ENCODE measurements at regions not wholly inside any gene's neighbourhood (a gene's known extent, or its start where the extent isn't known, plus 50 kb on each side); places are given as distances from the start of the nearest gene placed in this dataset.

DNA sequence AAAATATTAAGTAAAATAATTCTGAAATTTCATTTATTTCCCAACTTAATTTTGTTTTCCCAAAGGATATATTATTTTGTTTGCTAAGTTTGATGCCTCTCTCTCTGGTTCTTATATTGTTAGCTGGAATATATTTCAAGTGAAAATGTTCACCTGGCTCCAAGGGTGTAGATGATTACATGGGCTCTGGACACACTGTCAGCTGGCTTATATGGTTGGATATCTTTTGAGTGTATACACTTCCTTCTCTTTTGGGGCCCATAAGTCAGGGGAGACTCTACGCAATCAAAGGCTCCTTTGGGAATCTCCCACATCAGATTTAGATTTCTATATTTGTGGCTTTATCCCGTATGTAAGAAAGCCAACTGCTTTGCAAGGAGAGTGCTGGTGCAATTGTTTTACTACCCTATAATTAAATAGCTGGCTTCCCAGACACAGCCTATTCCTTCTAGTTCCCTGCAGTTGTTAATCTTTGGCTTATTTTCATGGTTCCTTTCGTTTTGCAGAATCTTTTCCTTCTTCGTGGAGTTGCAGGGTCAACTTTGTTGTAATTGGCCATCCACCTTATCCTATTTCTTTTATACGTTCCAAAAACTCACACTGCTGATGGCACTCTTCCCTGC lies 225.7 kb downstream of the DPH6 start:
- no peak overlapping the region for H3K4me3 ChIP-seq (ENCODE audit: low read depth, low read length)
- H3K4me1 ChIP-seq: no peaks in the 10 kb centered on the region
- TF ChIP-seq, protein P1, sequence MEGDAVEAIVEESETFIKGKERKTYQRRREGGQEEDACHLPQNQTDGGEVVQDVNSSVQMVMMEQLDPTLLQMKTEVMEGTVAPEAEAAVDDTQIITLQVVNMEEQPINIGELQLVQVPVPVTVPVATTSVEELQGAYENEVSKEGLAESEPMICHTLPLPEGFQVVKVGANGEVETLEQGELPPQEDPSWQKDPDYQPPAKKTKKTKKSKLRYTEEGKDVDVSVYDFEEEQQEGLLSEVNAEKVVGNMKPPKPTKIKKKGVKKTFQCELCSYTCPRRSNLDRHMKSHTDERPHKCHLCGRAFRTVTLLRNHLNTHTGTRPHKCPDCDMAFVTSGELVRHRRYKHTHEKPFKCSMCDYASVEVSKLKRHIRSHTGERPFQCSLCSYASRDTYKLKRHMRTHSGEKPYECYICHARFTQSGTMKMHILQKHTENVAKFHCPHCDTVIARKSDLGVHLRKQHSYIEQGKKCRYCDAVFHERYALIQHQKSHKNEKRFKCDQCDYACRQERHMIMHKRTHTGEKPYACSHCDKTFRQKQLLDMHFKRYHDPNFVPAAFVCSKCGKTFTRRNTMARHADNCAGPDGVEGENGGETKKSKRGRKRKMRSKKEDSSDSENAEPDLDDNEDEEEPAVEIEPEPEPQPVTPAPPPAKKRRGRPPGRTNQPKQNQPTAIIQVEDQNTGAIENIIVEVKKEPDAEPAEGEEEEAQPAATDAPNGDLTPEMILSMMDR (IDR thresholded peaks at IDR 0.05; ENCODE audit: low read depth, low read length): no peak
- no peak for DNase-seq
- H3K36me3 ChIP-seq: no peaks in the 10 kb centered on the region; the same call in none of the 2 replicates
- no peaks in the 10 kb centered on the region for H3K27me3 ChIP-seq
- no peaks in the 10 kb centered on the region for H3K9me3 ChIP-seq

DNA sequence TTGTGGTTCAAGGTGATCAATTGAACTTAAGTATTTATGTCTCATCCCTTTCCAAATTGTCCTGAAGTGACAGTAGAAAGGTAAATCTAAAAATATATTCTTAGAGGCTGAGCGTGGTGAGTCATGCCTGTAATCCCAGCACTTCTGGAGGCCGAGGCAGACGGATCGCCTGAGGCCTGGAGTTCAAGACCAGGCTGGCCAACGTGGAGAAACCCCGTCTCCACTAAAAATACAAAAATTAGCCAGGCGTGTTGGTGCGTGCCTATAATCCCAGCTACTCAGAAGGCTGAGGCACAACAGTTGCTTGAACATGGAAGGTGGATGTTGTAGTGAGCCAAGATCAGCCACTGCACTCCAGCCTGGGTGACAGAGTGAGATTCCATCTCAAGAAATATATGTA lies 226.6 kb downstream of the DPH6 start:
- Histone ChIP-seq H3K9me3 (no peaks in the 10 kb centered on the region), H3K4me3 (ENCODE audit: low read depth, low read length) (no peak overlapping the region), H3K4me1 (no peaks in the 10 kb centered on the region), H3K27me3 (no peaks in the 10 kb centered on the region), H3K36me3 (peaks cover 3% of the 10 kb centered on the region)
- TF ChIP-seq, protein P1 (IDR thresholded peaks at IDR 0.05; ENCODE audit: low read depth, low read length): no peak
- no peak for DNase-seq

DNA sequence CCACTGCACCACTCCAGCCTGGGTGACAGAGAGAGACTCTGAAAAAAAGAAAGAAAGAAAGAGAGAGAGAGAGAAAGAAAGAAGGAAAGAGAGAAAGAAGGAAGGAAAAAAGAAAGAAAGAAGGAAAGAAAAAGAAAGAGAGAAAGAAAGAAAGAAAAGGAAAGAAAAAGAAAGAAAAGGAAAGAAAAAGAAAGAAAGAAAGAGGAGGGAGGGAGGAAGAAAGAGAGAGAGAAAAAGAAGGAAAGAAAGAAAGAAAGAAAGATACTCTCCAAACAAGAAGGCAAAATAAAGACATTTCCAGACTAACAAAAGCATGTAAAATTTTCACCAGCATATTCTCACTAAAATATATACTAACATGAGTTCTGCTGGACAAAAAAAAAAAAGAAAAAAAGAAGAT lies 228.7 kb downstream of the DPH6 start:
- no peaks in the 10 kb centered on the region for H3K27me3 ChIP-seq
- H3K9me3 ChIP-seq: no peaks in the 10 kb centered on the region
- H3K4me1 ChIP-seq: peaks cover 3% of the 10 kb centered on the region; the same call in 1 of the 2 replicates
- no peak overlapping the region for H3K4me3 ChIP-seq (ENCODE audit: low read depth, low read length)
- TF ChIP-seq, protein P1 (IDR thresholded peaks at IDR 0.05; ENCODE audit: low read depth, low read length): no peak
- peaks cover 3% of the 10 kb centered on the region for H3K36me3 ChIP-seq
- DNase-seq: no peak

DNA sequence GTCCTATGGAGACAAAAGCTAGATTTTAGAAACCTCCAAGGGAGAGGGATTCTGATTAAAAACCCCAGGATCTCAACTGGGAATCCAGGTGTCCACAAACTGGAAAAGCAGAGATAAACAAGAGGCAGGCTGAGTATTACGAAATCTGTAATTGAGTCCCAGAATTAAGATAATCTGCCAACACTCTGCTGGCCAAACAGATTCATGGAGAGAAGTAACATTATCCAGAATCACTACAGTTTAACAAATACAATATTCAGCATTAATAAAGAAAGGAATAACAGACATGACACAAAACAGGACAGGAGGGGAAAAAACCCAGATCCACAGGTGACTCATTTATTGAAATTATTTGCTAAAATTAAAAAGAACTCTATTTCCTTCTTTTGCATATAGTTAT lies 227.2 kb upstream of the NANOGP8 start:
- Histone ChIP-seq H3K36me3 (peaks cover 3% of the 10 kb centered on the region), H3K27me3 (no peaks in the 10 kb centered on the region), H3K9me3 (no peaks in the 10 kb centered on the region), H3K4me1 (peaks cover 23% of the 10 kb centered on the region), H3K4me3 (ENCODE audit: low read depth, low read length) (no peak overlapping the region)
- peak; percentile 33 for DNase-seq
- TF ChIP-seq, protein P1 (IDR thresholded peaks at IDR 0.05; ENCODE audit: low read depth, low read length): no peak

DNA sequence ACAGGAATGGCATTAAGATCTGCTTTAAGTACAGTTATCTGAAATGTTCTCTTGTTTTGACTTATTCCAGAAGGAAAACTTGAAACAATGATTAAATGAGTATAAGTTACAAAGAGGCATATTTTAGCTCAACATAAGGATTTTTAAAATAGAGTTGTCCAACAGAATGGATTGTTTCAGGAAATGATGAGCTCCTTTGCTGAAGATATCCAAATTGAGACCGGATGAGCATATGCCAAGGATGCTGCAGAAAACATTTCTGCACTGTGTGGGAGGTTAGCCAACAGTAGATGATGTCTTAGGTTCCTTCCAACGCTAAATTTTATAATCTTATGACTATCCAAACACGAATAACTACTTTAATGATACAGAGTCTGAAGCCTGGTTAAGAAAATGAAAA lies 226.5 kb upstream of the NANOGP8 start:
- TF ChIP-seq, protein P1 (IDR thresholded peaks at IDR 0.05; ENCODE audit: low read depth, low read length): no peak

DNA sequence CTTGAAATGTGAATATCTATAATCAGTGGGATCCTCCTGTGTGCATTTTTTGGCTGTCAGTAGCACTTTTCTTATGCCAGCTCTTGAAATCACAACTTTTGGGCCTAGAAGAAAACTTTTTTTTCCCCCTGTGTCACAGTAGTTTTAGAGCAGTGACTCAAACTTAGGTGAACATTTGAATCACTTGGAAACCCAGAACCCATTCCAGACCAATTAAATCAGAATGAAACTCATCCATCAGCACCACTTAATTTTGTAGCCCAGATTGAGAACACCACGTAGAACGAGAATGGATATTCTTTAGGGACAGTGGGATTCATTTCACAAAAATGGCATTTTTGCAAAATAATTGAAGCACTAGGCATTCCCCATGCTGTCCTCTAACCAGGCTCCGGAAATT lies 224.8 kb upstream of the NANOGP8 start:
- peaks cover 2% of the 10 kb centered on the region; the same call in 1 of the 2 replicates for H3K36me3 ChIP-seq
- H3K27me3 ChIP-seq: no peaks in the 10 kb centered on the region
- H3K4me1 ChIP-seq: peaks cover 47% of the 10 kb centered on the region
- DNase-seq: no peak
- H3K4me3 ChIP-seq (ENCODE audit: low read depth, low read length): no peak overlapping the region
- H3K9me3 ChIP-seq: no peaks in the 10 kb centered on the region
- TF ChIP-seq, protein P1 (IDR thresholded peaks at IDR 0.05; ENCODE audit: low read depth, low read length): no peak

More for the DNA sequence above, 226.5 kb upstream of the NANOGP8 start:
- Histone ChIP-seq H3K36me3 (peaks cover 3% of the 10 kb centered on the region), H3K4me3 (ENCODE audit: low read depth, low read length) (no peak overlapping the region), H3K4me1 (peaks cover 30% of the 10 kb centered on the region), H3K27me3 (no peaks in the 10 kb centered on the region), H3K9me3 (no peaks in the 10 kb centered on the region)
- no peak for DNase-seq
